IMR-90 (cell line): ENCODE measurements at regions not wholly inside any gene's neighbourhood (a gene's known extent, or its start where the extent isn't known, plus 50 kb on each side); places are given as distances from the start of the nearest gene placed in this dataset.

Experiments used
- ATAC-seq: fragments of 200-7000 bp; cut with Tn5 transposase; 2 replicates; pipeline ENCODE4 v1.9.1; 2020; ENCODE audit warnings: low read depth, mild to moderate bottlenecking, moderate library complexity
- BruUV-seq: library from RNA; stranded (reverse); fragments of 400-500 nt; replicated peaks from 2 replicates; lab custom pipeline; 2021; lab: Mats Ljungman, UMichigan
- CTCF ChIA-PET: fragments of 300-600 bp; formaldehyde crosslinking; extraction: SDS; loops from one replicate; lab custom pipeline; 2021; ENCODE audit warnings: antibody characterized with exemption; lab: Yijun Ruan, JAX
- POLR2A ChIA-PET: fragments of 300-600 bp; sonication (Branson Sonifier 250); formaldehyde crosslinking; loops from one replicate; lab custom pipeline; 2022; ENCODE audit warnings: antibody characterized with exemption; ENCODE audit not compliant: unreplicated experiment; lab: Charles Lee
- DNase-seq: peaks from one replicate; pipeline ENCODE4 v3.0.0; 2013
- H2AFZ ChIP-seq: replicated peaks from 2 replicates; pipeline ENCODE3; 2013; ENCODE audit warnings: low read length, mild to moderate bottlenecking; ENCODE audit not compliant: poor library complexity
- H2AK5ac ChIP-seq: 2 replicates; pipeline ENCODE4 v1.6.1; 2013; ENCODE audit warnings: low read depth, low read length, inconsistent platforms
- H2AK9ac ChIP-seq: replicated peaks from 2 replicates; pipeline ENCODE3; 2013; ENCODE audit warnings: mild to moderate bottlenecking, low read depth, low read length, moderate library complexity; ENCODE audit not compliant: poor library complexity
- H2BK120ac ChIP-seq: 2 replicates; pipeline ENCODE4 v1.6.1; 2013; ENCODE audit warnings: low read depth, low read length, inconsistent platforms
- H2BK15ac ChIP-seq: 3 replicates; pipeline ENCODE4 v1.6.1; 2013; ENCODE audit warnings: low read depth, low read length, inconsistent platforms
- H2BK20ac ChIP-seq: 2 replicates; pipeline ENCODE4 v1.6.1; 2013; ENCODE audit warnings: low read depth, mild to moderate bottlenecking, inconsistent platforms, low read length, moderate library complexity
- H2BK5ac ChIP-seq: 2 replicates; pipeline ENCODE4 v1.6.1; 2013; ENCODE audit warnings: mild to moderate bottlenecking, low read depth, low read length, inconsistent platforms; ENCODE audit not compliant: poor library complexity, severe bottlenecking
- H3K14ac ChIP-seq: replicated peaks from 2 replicates; pipeline ENCODE4 v1.6.1; 2013; ENCODE audit warnings: low read depth, low read length, inconsistent platforms
- H3K18ac ChIP-seq: 2 replicates; pipeline ENCODE4 v1.6.1; 2013; ENCODE audit warnings: low read depth, low read length, control low read depth
- H3K23ac ChIP-seq: 2 replicates; pipeline ENCODE4 v1.6.1; 2013; ENCODE audit warnings: low read depth, low read length, inconsistent platforms
- H3K27ac ChIP-seq: 2 replicates; pipeline ENCODE4 v1.5.1; 2013; ENCODE audit warnings: mild to moderate bottlenecking, control low read depth, low read length; ENCODE audit not compliant: insufficient read depth
- H3K27me3 ChIP-seq: 2 replicates; pipeline ENCODE4 v1.6.1; 2013; ENCODE audit warnings: low read length; ENCODE audit not compliant: control insufficient read depth, insufficient read depth
- H3K36me3 ChIP-seq: 2 replicates; pipeline ENCODE4 v1.6.1; 2013; ENCODE audit warnings: low read length, mixed read lengths; ENCODE audit not compliant: control insufficient read depth, insufficient read depth
- H3K4ac ChIP-seq: 2 replicates; pipeline ENCODE4 v1.6.1; 2013; ENCODE audit warnings: low read depth, low read length, inconsistent platforms
- H3K4me1 ChIP-seq: 2 replicates; pipeline ENCODE4 v1.6.1; 2013; ENCODE audit warnings: low read length, mixed read lengths; ENCODE audit not compliant: control insufficient read depth, insufficient read depth
- H3K4me2 ChIP-seq: 2 replicates; pipeline ENCODE4 v1.6.1; 2013; ENCODE audit warnings: low read depth, mild to moderate bottlenecking, control low read depth, low read length, moderate library complexity
- H3K4me3 ChIP-seq: 2 replicates; pipeline ENCODE4 v1.5.1; 2013; ENCODE audit warnings: low read depth, mild to moderate bottlenecking, control low read depth, low read length, moderate library complexity; ENCODE audit not compliant: insufficient read depth
- H3K56ac ChIP-seq: 2 replicates; pipeline ENCODE4 v1.6.1; 2013; ENCODE audit warnings: low read length, inconsistent platforms; ENCODE audit not compliant: insufficient read depth; ENCODE audit errors: extremely low read depth
- H3K79me1 ChIP-seq, 2 experiments: 2 replicates each; pipeline ENCODE4 v1.6.1; 2013; ENCODE audit warnings: low read length in 2 of 2, inconsistent platforms in 1 of 2, low read depth in 1 of 2
- H3K9ac ChIP-seq: 2 replicates; pipeline ENCODE4 v1.6.1; 2013; ENCODE audit warnings: low read depth, low read length, control low read depth
- H3K9me1 ChIP-seq: 2 replicates; pipeline ENCODE4 v1.6.1; 2013; ENCODE audit warnings: low read length, inconsistent platforms; ENCODE audit not compliant: insufficient read depth
- H3K9me3 ChIP-seq: 2 replicates; pipeline ENCODE4 v1.6.1; 2013; ENCODE audit warnings: low read length; ENCODE audit not compliant: control insufficient read depth, insufficient read depth
- H4K20me1 ChIP-seq: 2 replicates; pipeline ENCODE4 v1.6.1; 2013; ENCODE audit warnings: low read length, inconsistent platforms; ENCODE audit not compliant: insufficient read depth
- H4K5ac ChIP-seq: 2 replicates; pipeline ENCODE4 v1.6.1; 2013; ENCODE audit warnings: mild to moderate bottlenecking, low read depth, low read length, control low read depth
- H4K8ac ChIP-seq, 2 experiments: 2 replicates each; pipeline ENCODE4 v1.6.1; 2013; ENCODE audit warnings: low read depth in 2 of 2, low read length in 2 of 2, control low read depth in 1 of 2, inconsistent platforms in 1 of 2
- H4K91ac ChIP-seq: 2 replicates; pipeline ENCODE4 v1.6.1; 2013; ENCODE audit warnings: low read depth, low read length, inconsistent platforms; ENCODE audit not compliant: insufficient read depth
- CHD1 ChIP-seq: IDR thresholded peaks from 2 replicates; pipeline ENCODE4 v1.6.1; 2012; ENCODE audit warnings: low read depth, low read length, improper control_type of control experiment
- MAFK ChIP-seq: IDR thresholded peaks from 2 replicates; pipeline ENCODE4 v1.6.1; 2012; ENCODE audit warnings: low read depth, low read length, improper control_type of control experiment
- WGBS, 2 experiments: methylation state at CpG; one replicate each; pipeline versions ENCODE4 v1.1.5 to v1.1.7; 2013; ENCODE audit warnings: missing lambda C conversion rate in 2 of 2; ENCODE audit not compliant: insufficient read length in 1 of 2; ENCODE audit errors: extremely low coverage in 2 of 2; 5-methylcytosine and 5-hydroxymethylcytosine counted together
- dilution Hi-C: fragments of 300-500 bp; cut with HindIII; formaldehyde crosslinking; loops from one replicate; pipeline ENCODE4 v1.14.3; 2018; ENCODE audit warnings: low sequenced_read_pairs; ENCODE audit not compliant: unreplicated experiment
- in situ Hi-C: fragments of 300-500 bp; cut with MboI; formaldehyde crosslinking; loops from 3 replicates; pipeline ENCODE4 v1.14.3; 2019; ENCODE audit warnings: low sequenced_read_pairs, inconsistent platforms, mixed read lengths
- intact Hi-C: fragments of 100-400 bp; cut with micrococcal nuclease; formaldehyde crosslinking; loops from 2 replicates; pipeline ENCODE4 v1.10.0; 2022

GRCh38 chr15:72925661-72926060 lies 126.6 kb upstream of the NEO1 start:
- CTCF ChIA-PET = no interaction called here
- Histone ChIP-seq H3K9ac (no peak overlapping the region), H3K18ac (no peak overlapping the region), H3K9me3 (no peaks in the 10 kb centered on the region), H2AK9ac (no peak overlapping the region), H3K79me1 (no peaks in the 10 kb centered on the region), H3K36me3 (no peaks in the 10 kb centered on the region), H3K4me2 (no peak overlapping the region), H3K4ac (no peak overlapping the region), H2BK120ac (no peak overlapping the region), H3K23ac (no peak overlapping the region), H3K27me3 (peaks cover 6% of the 10 kb centered on the region; the same call in 1 of the 2 replicates), H2BK5ac (peak overlapping the region; percentile 20), H3K4me1 (no peaks in the 10 kb centered on the region), H4K5ac (no peak overlapping the region), H3K56ac (no peak overlapping the region), H2BK15ac (no peak overlapping the region), H3K4me3 (no peak overlapping the region), H3K9me1 (no peaks in the 10 kb centered on the region), H3K14ac (no peak overlapping the region), H2AFZ (no peak overlapping the region), H2BK20ac (no peak overlapping the region), H4K91ac (no peak overlapping the region), H4K20me1 (no peaks in the 10 kb centered on the region), H4K8ac (no peak overlapping the region), H2AK5ac (no peak overlapping the region), H3K27ac (no peak overlapping the region)
- intact Hi-C loops = no loop called here
- dilution Hi-C loops = no loop called here
- no TSS peak for BruUV-seq
- POLR2A ChIA-PET = no interaction called here
- in situ Hi-C loops = no loop called here
- peak; percentile 33 for DNase-seq
- WGBS, 2 experiments = no CpG with 5 or more reads among the region's 2 CpGs
- TF ChIP-seq MAFK (0 out of 2 replicates have a peak, but pooled peaks have one; percentile 2), CHD1 (no peak)
- ATAC-seq = peak; percentile 37; the same call in 1 of the 2 replicates
